IMR-90 (cell line): ENCODE measurements at regions not wholly inside any gene's neighbourhood (a gene's known extent, or its start where the extent isn't known, plus 50 kb on each side); places are given as distances from the start of the nearest gene placed in this dataset.

ENCODE experiments used
- BHLHE40 ChIP-seq: fragments of 150-350 bp; IDR thresholded peaks from 2 replicates; pipeline ENCODE4 v1.6.1; 2016; ENCODE audit warnings: mild to moderate bottlenecking, low read depth, low read length
- FOS ChIP-seq: fragments of 150-350 bp; IDR thresholded peaks from 2 replicates; pipeline ENCODE4 v1.6.1; 2016; ENCODE audit warnings: low read depth, low read length
- MAFK ChIP-seq: IDR thresholded peaks from 2 replicates; pipeline ENCODE4 v1.6.1; 2012; ENCODE audit warnings: low read depth, low read length, improper control_type of control experiment
- MAZ ChIP-seq: IDR thresholded peaks from 2 replicates; pipeline ENCODE4 v1.6.1; 2012; ENCODE audit warnings: low read depth, mild to moderate bottlenecking, low read length, improper control_type of control experiment, moderate library complexity, borderline replicate concordance
- MXI1 ChIP-seq: IDR thresholded peaks from 2 replicates; pipeline ENCODE4 v1.6.1; 2012; ENCODE audit warnings: low read depth, mild to moderate bottlenecking, low read length, moderate library complexity, borderline replicate concordance
- POLR2A ChIP-seq: IDR thresholded peaks from 2 replicates; pipeline ENCODE4 v1.6.1; 2012; ENCODE audit warnings: mild to moderate bottlenecking, low read depth, low read length
- RAD21 ChIP-seq: IDR thresholded peaks from 2 replicates; pipeline ENCODE4 v1.6.1; 2012; ENCODE audit warnings: low read length, improper control_type of control experiment
- RFX5 ChIP-seq: IDR thresholded peaks from 2 replicates; pipeline ENCODE4 v1.8.0; 2012; ENCODE audit warnings: low read depth, mild to moderate bottlenecking, low read length, moderate library complexity
- TF ChIP-seq, protein P1 (sequence below): conservative IDR thresholded peaks from 2 replicates; pipeline ENCODE4 v1.5.1; 2012; ENCODE audit warnings: mild to moderate bottlenecking, low read depth, low read length, improper control_type of control experiment
- TF ChIP-seq, protein P2 (sequence below): fragments of 150-350 bp; IDR thresholded peaks from 2 replicates; pipeline ENCODE4 v1.6.1; 2017; ENCODE audit warnings: mild to moderate bottlenecking, antibody characterized with exemption, low read length, low read depth
- TF ChIP-seq, protein P3 (sequence below): fragments of 150-350 bp; IDR thresholded peaks from 2 replicates; pipeline ENCODE4 v1.6.1; 2016; ENCODE audit warnings: low read depth, mild to moderate bottlenecking, low read length, moderate library complexity, borderline replicate concordance

GRCh38 chr4:77251751-77252150 is 94.7 kb downstream of the CCNG2 start:
- no peak for TF ChIP-seq POLR2A
- TF ChIP-seq, protein P1, sequence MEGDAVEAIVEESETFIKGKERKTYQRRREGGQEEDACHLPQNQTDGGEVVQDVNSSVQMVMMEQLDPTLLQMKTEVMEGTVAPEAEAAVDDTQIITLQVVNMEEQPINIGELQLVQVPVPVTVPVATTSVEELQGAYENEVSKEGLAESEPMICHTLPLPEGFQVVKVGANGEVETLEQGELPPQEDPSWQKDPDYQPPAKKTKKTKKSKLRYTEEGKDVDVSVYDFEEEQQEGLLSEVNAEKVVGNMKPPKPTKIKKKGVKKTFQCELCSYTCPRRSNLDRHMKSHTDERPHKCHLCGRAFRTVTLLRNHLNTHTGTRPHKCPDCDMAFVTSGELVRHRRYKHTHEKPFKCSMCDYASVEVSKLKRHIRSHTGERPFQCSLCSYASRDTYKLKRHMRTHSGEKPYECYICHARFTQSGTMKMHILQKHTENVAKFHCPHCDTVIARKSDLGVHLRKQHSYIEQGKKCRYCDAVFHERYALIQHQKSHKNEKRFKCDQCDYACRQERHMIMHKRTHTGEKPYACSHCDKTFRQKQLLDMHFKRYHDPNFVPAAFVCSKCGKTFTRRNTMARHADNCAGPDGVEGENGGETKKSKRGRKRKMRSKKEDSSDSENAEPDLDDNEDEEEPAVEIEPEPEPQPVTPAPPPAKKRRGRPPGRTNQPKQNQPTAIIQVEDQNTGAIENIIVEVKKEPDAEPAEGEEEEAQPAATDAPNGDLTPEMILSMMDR = no peak
- TF ChIP-seq, protein P2, sequence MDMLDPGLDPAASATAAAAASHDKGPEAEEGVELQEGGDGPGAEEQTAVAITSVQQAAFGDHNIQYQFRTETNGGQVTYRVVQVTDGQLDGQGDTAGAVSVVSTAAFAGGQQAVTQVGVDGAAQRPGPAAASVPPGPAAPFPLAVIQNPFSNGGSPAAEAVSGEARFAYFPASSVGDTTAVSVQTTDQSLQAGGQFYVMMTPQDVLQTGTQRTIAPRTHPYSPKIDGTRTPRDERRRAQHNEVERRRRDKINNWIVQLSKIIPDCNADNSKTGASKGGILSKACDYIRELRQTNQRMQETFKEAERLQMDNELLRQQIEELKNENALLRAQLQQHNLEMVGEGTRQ = no peak
- TF ChIP-seq, protein P3, sequence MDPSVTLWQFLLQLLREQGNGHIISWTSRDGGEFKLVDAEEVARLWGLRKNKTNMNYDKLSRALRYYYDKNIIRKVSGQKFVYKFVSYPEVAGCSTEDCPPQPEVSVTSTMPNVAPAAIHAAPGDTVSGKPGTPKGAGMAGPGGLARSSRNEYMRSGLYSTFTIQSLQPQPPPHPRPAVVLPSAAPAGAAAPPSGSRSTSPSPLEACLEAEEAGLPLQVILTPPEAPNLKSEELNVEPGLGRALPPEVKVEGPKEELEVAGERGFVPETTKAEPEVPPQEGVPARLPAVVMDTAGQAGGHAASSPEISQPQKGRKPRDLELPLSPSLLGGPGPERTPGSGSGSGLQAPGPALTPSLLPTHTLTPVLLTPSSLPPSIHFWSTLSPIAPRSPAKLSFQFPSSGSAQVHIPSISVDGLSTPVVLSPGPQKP = no peak
- no peak for TF ChIP-seq MAFK
- no peak for TF ChIP-seq RAD21
- TF ChIP-seq RFX5 = no peak
- no peak for TF ChIP-seq MAZ
- TF ChIP-seq BHLHE40 = no peak
- no peak for TF ChIP-seq MXI1
- TF ChIP-seq FOS = no peak
